K562 (cell line): ENCODE measurements at regions not wholly inside any gene's neighbourhood (a gene's known extent, or its start where the extent isn't known, plus 50 kb on each side); places are given as distances from the start of the nearest gene placed in this dataset.

Experiments
- CBFA2T2 ChIP-seq: fragments of 450-650 bp; conservative IDR thresholded peaks from 2 replicates; pipeline ENCODE4 v1.6.1; 2017; ENCODE audit warnings: mild to moderate bottlenecking
- CHD2 ChIP-seq: IDR thresholded peaks from 2 replicates; pipeline ENCODE4 v1.6.1; 2011; ENCODE audit warnings: low read depth, low read length
- NFATC3 ChIP-seq: fragments of 450-650 bp; IDR thresholded peaks from 2 replicates; pipeline ENCODE4 v1.6.1; 2017; ENCODE audit warnings: mild to moderate bottlenecking
- NR3C1 ChIP-seq: sonication (generic); formaldehyde crosslinking; IDR thresholded peaks from 2 replicates; pipeline ENCODE4 v1.8.1; 2022; ENCODE audit warnings: missing genetic modification reagents
- RCOR1 ChIP-seq, 2 experiments: IDR thresholded peaks; 2 replicates each; pipeline ENCODE4 v1.6.1; 2012; ENCODE audit warnings: low read depth in 2 of 2, low read length in 2 of 2, borderline replicate concordance in 1 of 2, improper control_type of control experiment in 1 of 2
- ZNF133 ChIP-seq: fragments of 250-450 bp; sonication (Bioruptor Pico); IDR thresholded peaks from 2 replicates; pipeline ENCODE4 v1.4.0; 2020; ENCODE audit warnings: mild to moderate bottlenecking
- ZNF232 ChIP-seq: sonication (generic); formaldehyde crosslinking; IDR thresholded peaks from 2 replicates; pipeline ENCODE4 v1.8.0; 2022; ENCODE audit warnings: mild to moderate bottlenecking, missing genetic modification reagents
- ZNF263 ChIP-seq: sonication (generic); formaldehyde crosslinking; IDR thresholded peaks from 2 replicates; pipeline ENCODE4 v1.8.0; 2022; ENCODE audit warnings: mild to moderate bottlenecking, missing genetic modification reagents, borderline replicate concordance
- ZNF3 ChIP-seq: fragments of 250-450 bp; sonication (Bioruptor Pico); IDR thresholded peaks from 2 replicates; pipeline ENCODE4 v1.5.0; 2021; ENCODE audit warnings: mild to moderate bottlenecking, moderate library complexity

GRCh38 chr1:41296506-41296905, 54.4 kb upstream of the SCMH1 start:
- TF ChIP-seq ZNF3 = no peak
- no peak for TF ChIP-seq ZNF133
- TF ChIP-seq NFATC3 = no peak
- no peak for TF ChIP-seq CHD2
- TF ChIP-seq ZNF263 = no peak
- no peak for TF ChIP-seq NR3C1 (CRISPR knock-in tag)
- TF ChIP-seq CBFA2T2 = no peak
- no peak for TF ChIP-seq ZNF232 (CRISPR knock-in tag)
- TF ChIP-seq RCOR1 (IDR thresholded peaks at IDR 0.05; ENCODE audit: borderline replicate concordance in 1 of 2, low read depth in 2 of 2, low read length in 2 of 2) = no peak
